Fibroblast of lung (primary cell): ENCODE measurements at regions not wholly inside any gene's neighbourhood (a gene's known extent, or its start where the extent isn't known, plus 50 kb on each side); places are given as distances from the start of the nearest gene placed in this dataset.

ENCODE experiments used
- CTCF ChIP-seq, 2 donors: IDR thresholded peaks in 1 of 2; conservative IDR thresholded peaks in 1 of 2; 1 replicate in 1 of 2; 2 replicates in 1 of 2; pipeline ENCODE4 v1.5.1; 2011 to 2012; ENCODE audit warnings: low read length in 2 of 2, control low read depth in 1 of 2, inconsistent platforms in 1 of 2, low read depth in 1 of 2, mild to moderate bottlenecking in 1 of 2
- EZH2 ChIP-seq: IDR thresholded peaks from 2 replicates; pipeline ENCODE4 v1.5.1; 2012; ENCODE audit warnings: low read length, control low read depth, mild to moderate bottlenecking; ENCODE audit errors: missing control alignments

DNA sequence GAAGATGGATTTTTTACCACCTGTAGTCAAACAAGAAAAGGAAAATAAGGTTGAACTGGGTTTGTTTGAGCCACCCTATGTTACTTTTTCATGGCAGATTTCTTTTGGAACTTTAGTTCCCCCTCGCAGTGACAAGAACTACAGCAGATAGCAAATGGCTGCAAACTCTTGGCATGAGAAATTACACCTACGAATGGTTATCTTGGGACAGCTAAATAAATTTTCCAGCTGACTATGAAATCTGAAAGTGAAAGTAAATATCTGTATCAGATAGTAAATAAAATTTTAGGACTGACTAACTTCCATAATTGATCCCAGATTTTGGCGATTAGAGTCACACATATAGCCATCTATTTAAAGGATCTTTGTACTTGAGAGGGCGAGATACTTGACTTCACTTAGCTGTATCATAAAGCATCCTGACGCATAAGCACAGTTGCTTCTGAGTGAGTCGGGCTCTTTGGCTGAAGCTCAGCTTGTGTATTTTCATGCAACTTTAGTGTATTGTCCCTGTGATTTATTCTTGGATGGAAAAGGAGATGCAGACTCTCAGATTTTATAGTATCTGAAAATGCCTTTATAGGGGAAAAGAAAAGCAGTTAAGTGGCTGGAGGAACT lies 125.3 kb upstream of the B3GAT2 start:
- TF ChIP-seq CTCF (conservative IDR thresholded peaks at IDR 0.05 in 1 of 2, IDR thresholded peaks at IDR 0.05 in 1 of 2; ENCODE audit: low read depth in 1 of 2, low read length in 2 of 2), result no peak
- TF ChIP-seq EZH2, result no peak
